HepG2 (cell line): ENCODE measurements at regions not wholly inside any gene's neighbourhood (a gene's known extent, or its start where the extent isn't known, plus 50 kb on each side); places are given as distances from the start of the nearest gene placed in this dataset.

ENCODE experiments used
- CHD2 ChIP-seq: IDR thresholded peaks from 2 replicates; pipeline ENCODE4 v1.6.1; 2011; ENCODE audit warnings: low read depth, low read length, improper control_type of control experiment
- MXD1 ChIP-seq: sonication (generic); formaldehyde crosslinking; IDR thresholded peaks from 2 replicates; pipeline ENCODE4 v1.4.0; 2020; ENCODE audit warnings: mild to moderate bottlenecking, missing genetic modification reagents
- SMAD1 ChIP-seq: sonication (generic); formaldehyde crosslinking; IDR thresholded peaks from 2 replicates; pipeline ENCODE4 v1.4.0; 2020; ENCODE audit warnings: missing genetic modification reagents, low read depth, mild to moderate bottlenecking, borderline replicate concordance
- ZBTB42 ChIP-seq: sonication (generic); formaldehyde crosslinking; IDR thresholded peaks from 2 replicates; pipeline ENCODE4 v1.5.0; 2020; ENCODE audit warnings: mild to moderate bottlenecking, missing genetic modification reagents
- ZNF318 ChIP-seq: sonication (generic); formaldehyde crosslinking; IDR thresholded peaks from 2 replicates; pipeline ENCODE4 v1.4.0; 2020; ENCODE audit warnings: mild to moderate bottlenecking, missing genetic modification reagents

GRCh38 chr13:111629457-111629856 lies 309.0 kb downstream of the TEX29 start (continued):
- TF ChIP-seq ZNF318 (CRISPR knock-in tag) (no peak), ZBTB42 (no peak), MXD1 (CRISPR knock-in tag) (no peak), SMAD1 (CRISPR knock-in tag) (no peak), CHD2 (no peak)
